IPS-18a (cell line): ENCODE measurements at regions not wholly inside any gene's neighbourhood (a gene's known extent, or its start where the extent isn't known, plus 50 kb on each side); places are given as distances from the start of the nearest gene placed in this dataset.

ENCODE experiments used
- H3K27ac ChIP-seq: one replicate; pipeline ENCODE4 v1.5.1; 2013; ENCODE audit warnings: low read length
- H3K27me3 ChIP-seq: one replicate; pipeline ENCODE4 v1.6.1; 2013; ENCODE audit warnings: mild to moderate bottlenecking, low read length; ENCODE audit not compliant: control insufficient read depth, insufficient read depth
- H3K36me3 ChIP-seq: one replicate; pipeline ENCODE4 v1.6.1; 2013; ENCODE audit warnings: low read depth, low read length; ENCODE audit not compliant: control insufficient read depth
- H3K4me1 ChIP-seq: one replicate; pipeline ENCODE4 v1.6.1; 2013; ENCODE audit warnings: low read depth, low read length; ENCODE audit not compliant: control insufficient read depth
- H3K4me3 ChIP-seq: one replicate; pipeline ENCODE4 v1.5.1; 2013; ENCODE audit warnings: low read length
- H3K9ac ChIP-seq: one replicate; pipeline ENCODE4 v1.6.1; 2013; ENCODE audit warnings: mild to moderate bottlenecking, low read length, moderate library complexity
- H3K9me3 ChIP-seq: one replicate; pipeline ENCODE4 v1.6.1; 2013; ENCODE audit warnings: low read depth, low read length; ENCODE audit not compliant: control insufficient read depth

- Histone ChIP-seq H3K27me3 (no peaks in the 10 kb centered on the region), H3K4me1 (no peaks in the 10 kb centered on the region), H3K9me3 (no peaks in the 10 kb centered on the region), H3K36me3 (no peaks in the 10 kb centered on the region), H3K27ac (no peak overlapping the region), H3K9ac (no peak overlapping the region), H3K4me3 (no peak overlapping the region)
Measured at GRCh38 chr1:118627435-118627834, 360.7 kb downstream of the TBX15 start.

DNA sequence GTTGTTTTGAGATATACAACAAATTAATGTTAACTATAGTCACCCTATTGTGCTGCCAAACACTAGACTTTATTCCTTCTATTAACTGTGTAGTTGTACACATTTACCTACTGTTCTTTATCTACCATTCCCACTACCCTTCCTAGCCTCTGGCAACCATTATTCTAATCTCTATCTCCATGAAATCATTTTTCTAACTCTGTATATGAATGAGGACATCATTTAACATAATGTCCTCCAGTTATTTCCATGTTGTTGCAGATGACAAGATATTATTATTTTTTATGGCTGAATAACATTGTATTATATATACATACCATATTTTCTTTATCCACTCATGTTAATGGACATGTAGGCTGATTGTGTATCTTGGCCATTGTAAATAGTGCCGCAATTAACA is 366.3 kb downstream of the TBX15 start:
- H3K9me3 ChIP-seq: no peaks in the 10 kb centered on the region
- no peak overlapping the region for H3K27ac ChIP-seq
- H3K27me3 ChIP-seq: no peaks in the 10 kb centered on the region
- no peaks in the 10 kb centered on the region for H3K36me3 ChIP-seq
- no peak overlapping the region for H3K9ac ChIP-seq
- no peaks in the 10 kb centered on the region for H3K4me1 ChIP-seq
- no peak overlapping the region for H3K4me3 ChIP-seq

DNA sequence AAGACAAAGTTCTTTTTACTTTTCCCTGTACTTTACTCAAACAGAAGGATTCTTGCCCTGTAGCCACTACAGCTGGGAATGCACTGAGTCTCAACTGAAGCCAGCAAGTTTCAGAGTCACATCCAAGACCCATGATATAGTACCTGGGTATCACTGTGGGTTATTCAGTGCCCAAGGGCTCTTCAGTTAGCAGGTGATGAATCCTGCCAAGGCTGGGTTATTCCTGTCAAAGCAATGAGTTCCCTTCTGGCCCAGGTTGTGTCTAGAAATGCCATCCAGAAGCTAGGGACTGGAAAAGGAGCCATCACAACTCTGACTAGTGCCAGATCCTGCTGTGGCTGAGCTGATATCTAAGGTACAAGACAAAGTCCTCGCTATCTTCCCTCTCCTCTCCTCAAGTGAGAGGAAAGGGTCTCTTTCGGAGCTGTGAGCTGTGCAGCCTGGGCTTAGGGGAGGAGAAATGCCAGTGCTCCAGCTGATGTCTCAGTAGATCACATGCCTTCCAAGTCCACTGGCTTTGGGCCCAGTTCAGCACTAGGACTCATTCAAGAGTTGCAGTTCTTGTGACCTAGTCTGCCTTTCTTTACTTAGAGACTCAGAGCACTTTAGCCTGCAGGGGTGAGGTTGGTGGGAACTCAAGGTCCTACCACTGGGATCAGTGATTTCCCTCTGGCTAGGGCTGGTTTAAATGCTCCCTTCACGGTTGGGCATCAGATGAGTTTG is 369.4 kb downstream of the TBX15 start:
- Histone ChIP-seq H3K36me3 (no peaks in the 10 kb centered on the region), H3K4me3 (no peak overlapping the region), H3K9ac (no peak overlapping the region), H3K27me3 (no peaks in the 10 kb centered on the region), H3K9me3 (no peaks in the 10 kb centered on the region), H3K27ac (no peak overlapping the region), H3K4me1 (no peaks in the 10 kb centered on the region)

DNA sequence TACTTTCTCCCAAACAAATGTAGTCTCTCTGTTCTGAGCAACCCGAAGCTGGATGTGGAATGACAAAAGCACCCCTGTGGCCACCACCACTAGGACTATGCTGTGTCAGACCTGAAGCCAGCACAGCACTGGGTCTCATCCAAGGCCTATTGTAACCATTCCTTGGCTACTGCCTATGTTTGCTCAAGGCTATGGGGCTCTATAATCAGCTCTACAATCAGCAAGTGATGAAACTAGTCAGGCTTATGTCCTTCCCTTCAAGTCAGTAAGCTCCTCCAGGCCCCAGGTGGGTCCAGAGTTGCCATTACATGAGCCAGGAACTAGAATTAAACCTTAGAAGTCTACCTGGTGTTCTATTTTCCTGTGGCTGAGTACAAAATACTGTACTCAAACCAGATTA is 370.2 kb downstream of the TBX15 start:
- Histone ChIP-seq H3K27ac (no peak overlapping the region), H3K9ac (no peak overlapping the region), H3K4me1 (no peaks in the 10 kb centered on the region), H3K36me3 (no peaks in the 10 kb centered on the region), H3K27me3 (no peaks in the 10 kb centered on the region), H3K9me3 (no peaks in the 10 kb centered on the region), H3K4me3 (no peak overlapping the region)

- no peaks in the 10 kb centered on the region for H3K27me3 ChIP-seq
- no peaks in the 10 kb centered on the region for H3K36me3 ChIP-seq
- H3K9me3 ChIP-seq: no peaks in the 10 kb centered on the region
- no peak overlapping the region for H3K27ac ChIP-seq
- no peak overlapping the region for H3K4me3 ChIP-seq
- no peak overlapping the region for H3K9ac ChIP-seq
- no peaks in the 10 kb centered on the region for H3K4me1 ChIP-seq
Measured at GRCh38 chr1:118615066-118615465, 373.1 kb downstream of the TBX15 start.

GRCh38 chr1:118589238-118589846 is 398.8 kb downstream of the TBX15 start:
- H3K4me3 ChIP-seq: no peak overlapping the region
- no peak overlapping the region for H3K27ac ChIP-seq
- no peaks in the 10 kb centered on the region for H3K27me3 ChIP-seq
- H3K9ac ChIP-seq: no peak overlapping the region
- no peaks in the 10 kb centered on the region for H3K36me3 ChIP-seq
- H3K9me3 ChIP-seq: no peaks in the 10 kb centered on the region
- H3K4me1 ChIP-seq: no peaks in the 10 kb centered on the region

DNA sequence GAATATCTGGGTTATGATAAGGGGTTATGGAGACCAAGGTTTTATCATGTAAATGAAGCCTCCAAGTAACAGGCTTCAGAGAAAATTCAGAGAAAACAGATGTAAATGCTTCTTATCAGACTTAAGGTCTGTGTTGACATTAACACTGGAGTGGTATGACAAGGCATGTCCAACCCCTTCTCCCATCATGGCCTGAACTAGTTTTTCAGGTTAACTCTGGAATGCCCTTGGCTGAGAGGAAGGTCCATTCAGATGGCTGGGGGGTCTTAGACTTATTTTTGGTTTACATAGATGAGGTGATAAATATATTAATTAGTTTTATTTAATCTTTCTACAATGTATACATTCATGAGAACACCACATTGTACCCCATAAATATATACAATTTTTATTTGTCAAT is 399.6 kb downstream of the TBX15 start:
- H3K4me3 ChIP-seq: no peak overlapping the region
- H3K27me3 ChIP-seq: no peaks in the 10 kb centered on the region
- no peaks in the 10 kb centered on the region for H3K4me1 ChIP-seq
- H3K27ac ChIP-seq: no peak overlapping the region
- no peak overlapping the region for H3K9ac ChIP-seq
- H3K36me3 ChIP-seq: no peaks in the 10 kb centered on the region
- no peaks in the 10 kb centered on the region for H3K9me3 ChIP-seq

- Histone ChIP-seq H3K4me1 (no peaks in the 10 kb centered on the region), H3K27me3 (no peaks in the 10 kb centered on the region), H3K9me3 (no peaks in the 10 kb centered on the region), H3K4me3 (no peak overlapping the region), H3K27ac (no peak overlapping the region), H3K36me3 (no peaks in the 10 kb centered on the region), H3K9ac (no peak overlapping the region)
Measured at GRCh38 chr1:118578276-118578675, 393.2 kb upstream of the SPAG17 start.

DNA sequence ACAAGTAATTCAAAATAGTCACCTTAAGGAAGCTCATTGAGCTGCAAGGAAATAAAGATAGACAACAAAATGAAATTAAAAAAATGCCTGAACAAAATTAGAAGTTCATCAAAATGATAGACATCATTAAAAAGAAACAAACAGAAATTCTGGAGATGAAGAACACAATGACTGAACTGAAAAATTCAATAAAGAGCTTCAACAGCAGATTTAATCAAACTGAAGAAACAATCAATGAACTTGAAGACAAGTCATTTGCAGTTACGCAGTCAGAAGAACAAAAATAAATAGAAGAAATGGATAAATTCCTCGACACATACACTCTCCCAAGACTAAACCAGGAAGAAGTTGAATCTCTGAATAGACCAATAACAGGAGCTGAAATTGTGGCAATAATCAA is 390.0 kb upstream of the SPAG17 start:
- Histone ChIP-seq H3K9me3 (no peaks in the 10 kb centered on the region), H3K4me3 (no peak overlapping the region), H3K27me3 (no peaks in the 10 kb centered on the region), H3K9ac (no peak overlapping the region), H3K4me1 (no peaks in the 10 kb centered on the region), H3K36me3 (no peaks in the 10 kb centered on the region), H3K27ac (no peak overlapping the region)

DNA sequence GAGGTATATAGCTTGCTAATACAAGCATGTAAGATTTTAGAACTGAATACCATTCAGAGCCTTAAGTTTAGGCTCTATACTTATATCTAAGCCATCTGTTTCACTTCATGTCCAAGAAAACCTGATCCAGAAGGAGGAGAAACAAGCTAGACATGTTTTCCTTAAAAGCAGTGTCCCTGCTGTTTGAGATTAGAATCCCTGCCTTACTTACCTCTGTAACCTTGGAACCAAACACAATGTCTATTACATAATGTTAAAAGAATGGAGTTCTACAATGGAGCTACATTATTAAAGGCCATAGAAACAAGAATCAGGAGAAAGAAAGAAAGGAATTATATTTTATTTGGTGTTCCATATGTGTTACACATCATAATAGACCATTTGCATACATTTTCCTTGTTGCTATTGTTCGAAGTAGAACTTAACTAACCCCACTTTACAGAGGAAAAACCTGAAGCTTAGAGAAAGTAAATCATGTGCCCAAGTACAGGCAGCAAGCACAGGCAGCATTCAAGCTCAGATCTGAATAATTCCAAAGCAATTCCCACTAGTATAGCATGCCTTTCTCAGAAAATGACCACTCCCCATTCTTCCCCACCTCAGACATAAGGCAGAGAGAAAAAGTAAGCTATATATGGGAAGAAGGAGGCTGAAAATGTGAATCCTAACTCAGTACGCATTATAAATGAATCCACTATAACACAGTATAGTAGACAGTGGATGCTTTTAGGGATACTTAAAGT is 380.1 kb upstream of the SPAG17 start:
- Histone ChIP-seq H3K9ac (no peak overlapping the region), H3K9me3 (no peaks in the 10 kb centered on the region), H3K27me3 (no peaks in the 10 kb centered on the region), H3K36me3 (no peaks in the 10 kb centered on the region), H3K4me3 (no peak overlapping the region), H3K4me1 (peaks cover 8% of the 10 kb centered on the region), H3K27ac (no peak overlapping the region)

- Histone ChIP-seq H3K9ac (no peak overlapping the region), H3K9me3 (no peaks in the 10 kb centered on the region), H3K4me3 (no peak overlapping the region), H3K36me3 (no peaks in the 10 kb centered on the region), H3K27me3 (no peaks in the 10 kb centered on the region), H3K27ac (no peak overlapping the region), H3K4me1 (peaks cover 8% of the 10 kb centered on the region)
Measured at GRCh38 chr1:118563981-118564951, 379.2 kb upstream of the SPAG17 start.
